ENCODE measurements at regions not wholly inside any gene's neighbourhood (a gene's known extent, or its start where the extent isn't known, plus 50 kb on each side); places are given as distances from the start of the nearest gene placed in this dataset.

- TF ChIP-seq OSR1 (CRISPR knock-in tag; IDR thresholded peaks at IDR 0.05) = no peak
- no peak for TF ChIP-seq ZNF8 (CRISPR knock-in tag; IDR thresholded peaks at IDR 0.05)
- TF ChIP-seq RARB (CRISPR knock-in tag; IDR thresholded peaks at IDR 0.05) = no peak
- TF ChIP-seq ZNF565 (CRISPR knock-in tag; conservative IDR thresholded peaks at IDR 0.05; ENCODE audit: low read depth) = no peak
- no peak for TF ChIP-seq TCF4 (CRISPR knock-in tag; IDR thresholded peaks at IDR 0.05; ENCODE audit: borderline replicate concordance)
- TF ChIP-seq ZNF70 (CRISPR knock-in tag; IDR thresholded peaks at IDR 0.05) = no peak
- no peak for TF ChIP-seq CSRNP3 (CRISPR knock-in tag; IDR thresholded peaks at IDR 0.05)
- TF ChIP-seq TSHZ2 (CRISPR knock-in tag; IDR thresholded peaks at IDR 0.05) = no peak
- TF ChIP-seq ZFP30 (CRISPR knock-in tag; IDR thresholded peaks at IDR 0.05) = no peak
- TF ChIP-seq PATZ1 (CRISPR knock-in tag; IDR thresholded peaks at IDR 0.05; ENCODE audit: borderline replicate concordance) = no peak
- no peak for TF ChIP-seq ZC3H10 (CRISPR knock-in tag; IDR thresholded peaks at IDR 0.05)
- ATAC-seq = no peak
Observed at GRCh38 chr20:7399114-7399513, 541.1 kb downstream of the HAO1 start.

GRCh38 chr20:7399575-7399974 lies 540.7 kb downstream of the HAO1 start:
- no peak for ATAC-seq

More at GRCh38 chr20:7399575-7399974, 540.7 kb downstream of the HAO1 start:
- no peak for TF ChIP-seq TSHZ2 (CRISPR knock-in tag; IDR thresholded peaks at IDR 0.05)
- no peak for TF ChIP-seq ARNTL (CRISPR knock-in tag; IDR thresholded peaks at IDR 0.05; ENCODE audit: borderline replicate concordance, low read depth)
- no peak for TF ChIP-seq TOX (CRISPR knock-in tag; IDR thresholded peaks at IDR 0.05; ENCODE audit: borderline replicate concordance)
- no peak for TF ChIP-seq ZFP30 (CRISPR knock-in tag; IDR thresholded peaks at IDR 0.05)
- TF ChIP-seq ZNF565 (CRISPR knock-in tag; conservative IDR thresholded peaks at IDR 0.05; ENCODE audit: low read depth) = no peak
- TF ChIP-seq TCF4 (CRISPR knock-in tag; IDR thresholded peaks at IDR 0.05; ENCODE audit: borderline replicate concordance) = no peak
- no peak for TF ChIP-seq ZFP3 (CRISPR knock-in tag; IDR thresholded peaks at IDR 0.05)
- TF ChIP-seq CREB5 (CRISPR knock-in tag; IDR thresholded peaks at IDR 0.05; ENCODE audit: low read depth) = no peak
- TF ChIP-seq SNAI2 (CRISPR knock-in tag; IDR thresholded peaks at IDR 0.05) = no peak

Data from SK-N-SH treated with all-trans-retinoic acid at 6 μM for 48 hours (cell line).